ENCODE measurements at regions not wholly inside any gene's neighbourhood (a gene's known extent, or its start where the extent isn't known, plus 50 kb on each side); places are given as distances from the start of the nearest gene placed in this dataset.

DNA sequence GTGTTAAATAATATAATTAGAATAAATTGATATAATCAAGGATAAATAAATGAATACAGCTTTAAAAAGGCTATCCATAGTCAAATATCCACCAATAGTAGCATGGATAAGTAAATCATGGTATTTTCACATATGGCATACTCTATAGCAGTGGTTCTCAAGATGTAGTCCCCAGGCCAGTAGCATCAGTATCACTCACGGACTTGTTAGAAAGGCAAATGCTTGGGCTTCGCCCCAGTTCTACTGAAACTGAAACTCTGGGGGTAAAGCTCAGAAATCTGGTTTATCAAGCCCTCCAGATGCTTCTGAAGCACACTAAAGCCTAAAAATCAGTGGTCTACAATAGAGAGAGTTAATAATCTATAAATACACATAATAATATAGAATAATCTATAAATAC lies 261.6 kb upstream of the TTC14 start:
- ChIA-PET POLR2A (no interaction called here), CTCF (no interaction called here)
- Mint-ChIP-seq H3K4me1 (no peaks in the 10 kb centered on the region), H3K36me3 (no peaks in the 10 kb centered on the region), H3K27me3 (ENCODE audit: low read depth) (no peaks in the 10 kb centered on the region), H3K9me3 (no peaks in the 10 kb centered on the region), H3K27ac (no peak overlapping the region), H3K4me3 (no peak overlapping the region)
- no peak for TF ChIP-seq CREM (CRISPR knock-in tag; IDR thresholded peaks at IDR 0.05)
- TF ChIP-seq ESRRA (CRISPR knock-in tag; IDR thresholded peaks at IDR 0.05; ENCODE audit: borderline replicate concordance), result no peak
- TF ChIP-seq, protein P1, sequence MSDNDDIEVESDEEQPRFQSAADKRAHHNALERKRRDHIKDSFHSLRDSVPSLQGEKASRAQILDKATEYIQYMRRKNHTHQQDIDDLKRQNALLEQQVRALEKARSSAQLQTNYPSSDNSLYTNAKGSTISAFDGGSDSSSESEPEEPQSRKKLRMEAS (CRISPR knock-in tag; IDR thresholded peaks at IDR 0.05), result no peak
- no peak for TF ChIP-seq RORB (CRISPR knock-in tag; IDR thresholded peaks at IDR 0.05)
- DNase-seq (ENCODE audit: low spot score), result no peak
- no peak for ATAC-seq

DNA sequence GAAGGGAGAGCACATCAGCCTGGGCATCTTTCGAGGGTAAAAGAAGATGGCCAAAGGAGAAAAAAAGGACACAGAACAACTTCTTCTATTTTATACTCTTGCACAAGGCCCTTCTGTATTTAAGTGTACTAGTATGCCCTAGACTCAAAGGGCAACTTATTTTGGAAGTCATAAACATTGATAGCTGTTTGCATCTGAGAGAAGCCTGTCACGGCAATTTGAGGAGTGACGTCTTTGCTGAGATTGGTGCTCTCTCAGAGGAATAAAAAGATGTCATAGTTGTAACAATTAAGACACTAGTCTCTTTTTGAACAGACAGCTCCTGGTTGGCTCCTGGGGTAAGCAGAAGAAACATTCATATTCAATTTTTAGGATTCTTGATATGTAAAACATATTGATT lies 260.4 kb upstream of the TTC14 start:
- Mint-ChIP-seq H3K27me3 (ENCODE audit: low read depth) (no peaks in the 10 kb centered on the region), H3K9me3 (no peaks in the 10 kb centered on the region), H3K4me1 (no peaks in the 10 kb centered on the region), H3K4me3 (no peak overlapping the region), H3K36me3 (no peaks in the 10 kb centered on the region), H3K27ac (no peak overlapping the region)
- ATAC-seq (no peak), DNase-seq (ENCODE audit: low spot score) (no peak)
- ChIA-PET CTCF (no interaction called here), POLR2A (no interaction called here)
- TF ChIP-seq, protein P2, sequence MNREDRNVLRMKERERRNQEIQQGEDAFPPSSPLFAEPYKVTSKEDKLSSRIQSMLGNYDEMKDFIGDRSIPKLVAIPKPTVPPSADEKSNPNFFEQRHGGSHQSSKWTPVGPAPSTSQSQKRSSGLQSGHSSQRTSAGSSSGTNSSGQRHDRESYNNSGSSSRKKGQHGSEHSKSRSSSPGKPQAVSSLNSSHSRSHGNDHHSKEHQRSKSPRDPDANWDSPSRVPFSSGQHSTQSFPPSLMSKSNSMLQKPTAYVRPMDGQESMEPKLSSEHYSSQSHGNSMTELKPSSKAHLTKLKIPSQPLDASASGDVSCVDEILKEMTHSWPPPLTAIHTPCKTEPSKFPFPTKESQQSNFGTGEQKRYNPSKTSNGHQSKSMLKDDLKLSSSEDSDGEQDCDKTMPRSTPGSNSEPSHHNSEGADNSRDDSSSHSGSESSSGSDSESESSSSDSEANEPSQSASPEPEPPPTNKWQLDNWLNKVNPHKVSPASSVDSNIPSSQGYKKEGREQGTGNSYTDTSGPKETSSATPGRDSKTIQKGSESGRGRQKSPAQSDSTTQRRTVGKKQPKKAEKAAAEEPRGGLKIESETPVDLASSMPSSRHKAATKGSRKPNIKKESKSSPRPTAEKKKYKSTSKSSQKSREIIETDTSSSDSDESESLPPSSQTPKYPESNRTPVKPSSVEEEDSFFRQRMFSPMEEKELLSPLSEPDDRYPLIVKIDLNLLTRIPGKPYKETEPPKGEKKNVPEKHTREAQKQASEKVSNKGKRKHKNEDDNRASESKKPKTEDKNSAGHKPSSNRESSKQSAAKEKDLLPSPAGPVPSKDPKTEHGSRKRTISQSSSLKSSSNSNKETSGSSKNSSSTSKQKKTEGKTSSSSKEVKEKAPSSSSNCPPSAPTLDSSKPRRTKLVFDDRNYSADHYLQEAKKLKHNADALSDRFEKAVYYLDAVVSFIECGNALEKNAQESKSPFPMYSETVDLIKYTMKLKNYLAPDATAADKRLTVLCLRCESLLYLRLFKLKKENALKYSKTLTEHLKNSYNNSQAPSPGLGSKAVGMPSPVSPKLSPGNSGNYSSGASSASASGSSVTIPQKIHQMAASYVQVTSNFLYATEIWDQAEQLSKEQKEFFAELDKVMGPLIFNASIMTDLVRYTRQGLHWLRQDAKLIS (CRISPR knock-in tag; IDR thresholded peaks at IDR 0.05; ENCODE audit: borderline replicate concordance), result no peak
- TF ChIP-seq RELA (CRISPR knock-in tag; IDR thresholded peaks at IDR 0.05; ENCODE audit: borderline replicate concordance) (no peak), SP1 (CRISPR knock-in tag; conservative IDR thresholded peaks at IDR 0.05) (no peak), ZNF671 (CRISPR knock-in tag; IDR thresholded peaks at IDR 0.05) (no peak)
- TF ChIP-seq, protein P3, sequence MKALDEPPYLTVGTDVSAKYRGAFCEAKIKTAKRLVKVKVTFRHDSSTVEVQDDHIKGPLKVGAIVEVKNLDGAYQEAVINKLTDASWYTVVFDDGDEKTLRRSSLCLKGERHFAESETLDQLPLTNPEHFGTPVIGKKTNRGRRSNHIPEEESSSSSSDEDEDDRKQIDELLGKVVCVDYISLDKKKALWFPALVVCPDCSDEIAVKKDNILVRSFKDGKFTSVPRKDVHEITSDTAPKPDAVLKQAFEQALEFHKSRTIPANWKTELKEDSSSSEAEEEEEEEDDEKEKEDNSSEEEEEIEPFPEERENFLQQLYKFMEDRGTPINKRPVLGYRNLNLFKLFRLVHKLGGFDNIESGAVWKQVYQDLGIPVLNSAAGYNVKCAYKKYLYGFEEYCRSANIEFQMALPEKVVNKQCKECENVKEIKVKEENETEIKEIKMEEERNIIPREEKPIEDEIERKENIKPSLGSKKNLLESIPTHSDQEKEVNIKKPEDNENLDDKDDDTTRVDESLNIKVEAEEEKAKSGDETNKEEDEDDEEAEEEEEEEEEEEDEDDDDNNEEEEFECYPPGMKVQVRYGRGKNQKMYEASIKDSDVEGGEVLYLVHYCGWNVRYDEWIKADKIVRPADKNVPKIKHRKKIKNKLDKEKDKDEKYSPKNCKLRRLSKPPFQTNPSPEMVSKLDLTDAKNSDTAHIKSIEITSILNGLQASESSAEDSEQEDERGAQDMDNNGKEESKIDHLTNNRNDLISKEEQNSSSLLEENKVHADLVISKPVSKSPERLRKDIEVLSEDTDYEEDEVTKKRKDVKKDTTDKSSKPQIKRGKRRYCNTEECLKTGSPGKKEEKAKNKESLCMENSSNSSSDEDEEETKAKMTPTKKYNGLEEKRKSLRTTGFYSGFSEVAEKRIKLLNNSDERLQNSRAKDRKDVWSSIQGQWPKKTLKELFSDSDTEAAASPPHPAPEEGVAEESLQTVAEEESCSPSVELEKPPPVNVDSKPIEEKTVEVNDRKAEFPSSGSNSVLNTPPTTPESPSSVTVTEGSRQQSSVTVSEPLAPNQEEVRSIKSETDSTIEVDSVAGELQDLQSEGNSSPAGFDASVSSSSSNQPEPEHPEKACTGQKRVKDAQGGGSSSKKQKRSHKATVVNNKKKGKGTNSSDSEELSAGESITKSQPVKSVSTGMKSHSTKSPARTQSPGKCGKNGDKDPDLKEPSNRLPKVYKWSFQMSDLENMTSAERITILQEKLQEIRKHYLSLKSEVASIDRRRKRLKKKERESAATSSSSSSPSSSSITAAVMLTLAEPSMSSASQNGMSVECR (CRISPR knock-in tag; IDR thresholded peaks at IDR 0.05; ENCODE audit: borderline replicate concordance), result no peak
- TF ChIP-seq, protein P4, sequence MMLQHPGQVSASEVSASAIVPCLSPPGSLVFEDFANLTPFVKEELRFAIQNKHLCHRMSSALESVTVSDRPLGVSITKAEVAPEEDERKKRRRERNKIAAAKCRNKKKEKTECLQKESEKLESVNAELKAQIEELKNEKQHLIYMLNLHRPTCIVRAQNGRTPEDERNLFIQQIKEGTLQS (CRISPR knock-in tag; conservative IDR thresholded peaks at IDR 0.05), result no peak

DNA sequence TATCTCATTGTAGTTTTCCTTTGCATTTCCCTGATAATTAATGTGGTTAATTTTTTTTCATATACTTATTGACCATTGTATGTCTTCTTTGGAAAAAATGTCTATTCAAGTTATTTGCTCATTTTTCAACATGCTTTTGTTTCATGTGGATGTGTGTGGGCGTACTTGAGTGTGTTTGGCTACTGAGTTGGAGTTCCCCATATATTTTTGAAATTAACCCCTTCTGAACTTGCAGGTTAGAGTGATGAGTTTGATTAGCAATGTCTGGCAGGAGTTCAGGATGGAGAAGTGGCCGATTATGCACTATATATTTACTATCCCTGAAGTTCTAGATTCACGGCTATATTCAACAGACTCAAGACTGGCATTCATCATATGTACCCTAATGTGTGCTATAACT lies 250.4 kb upstream of the TTC14 start:
- no peak for DNase-seq (ENCODE audit: low spot score)
- ChIA-PET CTCF (no interaction called here), POLR2A (no interaction called here)
- H3K27me3 Mint-ChIP-seq (ENCODE audit: low read depth), result no peaks in the 10 kb centered on the region
- no peaks in the 10 kb centered on the region for H3K36me3 Mint-ChIP-seq
- TF ChIP-seq SOX15 (CRISPR knock-in tag; IDR thresholded peaks at IDR 0.05) (no peak), TCF7 (CRISPR knock-in tag; IDR thresholded peaks at IDR 0.05; ENCODE audit: low read depth) (no peak), GRHL2 (CRISPR knock-in tag; IDR thresholded peaks at IDR 0.05; ENCODE audit: insufficient replicate concordance, severe bottlenecking) (no peak), NR1H2 (CRISPR knock-in tag; IDR thresholded peaks at IDR 0.05) (no peak)
- TF ChIP-seq, protein P5, sequence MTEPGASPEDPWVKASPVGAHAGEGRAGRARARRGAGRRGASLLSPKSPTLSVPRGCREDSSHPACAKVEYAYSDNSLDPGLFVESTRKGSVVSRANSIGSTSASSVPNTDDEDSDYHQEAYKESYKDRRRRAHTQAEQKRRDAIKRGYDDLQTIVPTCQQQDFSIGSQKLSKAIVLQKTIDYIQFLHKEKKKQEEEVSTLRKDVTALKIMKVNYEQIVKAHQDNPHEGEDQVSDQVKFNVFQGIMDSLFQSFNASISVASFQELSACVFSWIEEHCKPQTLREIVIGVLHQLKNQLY (CRISPR knock-in tag; IDR thresholded peaks at IDR 0.05), result no peak
- TF ChIP-seq, protein P6, sequence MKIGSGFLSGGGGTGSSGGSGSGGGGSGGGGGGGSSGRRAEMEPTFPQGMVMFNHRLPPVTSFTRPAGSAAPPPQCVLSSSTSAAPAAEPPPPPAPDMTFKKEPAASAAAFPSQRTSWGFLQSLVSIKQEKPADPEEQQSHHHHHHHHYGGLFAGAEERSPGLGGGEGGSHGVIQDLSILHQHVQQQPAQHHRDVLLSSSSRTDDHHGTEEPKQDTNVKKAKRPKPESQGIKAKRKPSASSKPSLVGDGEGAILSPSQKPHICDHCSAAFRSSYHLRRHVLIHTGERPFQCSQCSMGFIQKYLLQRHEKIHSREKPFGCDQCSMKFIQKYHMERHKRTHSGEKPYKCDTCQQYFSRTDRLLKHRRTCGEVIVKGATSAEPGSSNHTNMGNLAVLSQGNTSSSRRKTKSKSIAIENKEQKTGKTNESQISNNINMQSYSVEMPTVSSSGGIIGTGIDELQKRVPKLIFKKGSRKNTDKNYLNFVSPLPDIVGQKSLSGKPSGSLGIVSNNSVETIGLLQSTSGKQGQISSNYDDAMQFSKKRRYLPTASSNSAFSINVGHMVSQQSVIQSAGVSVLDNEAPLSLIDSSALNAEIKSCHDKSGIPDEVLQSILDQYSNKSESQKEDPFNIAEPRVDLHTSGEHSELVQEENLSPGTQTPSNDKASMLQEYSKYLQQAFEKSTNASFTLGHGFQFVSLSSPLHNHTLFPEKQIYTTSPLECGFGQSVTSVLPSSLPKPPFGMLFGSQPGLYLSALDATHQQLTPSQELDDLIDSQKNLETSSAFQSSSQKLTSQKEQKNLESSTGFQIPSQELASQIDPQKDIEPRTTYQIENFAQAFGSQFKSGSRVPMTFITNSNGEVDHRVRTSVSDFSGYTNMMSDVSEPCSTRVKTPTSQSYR (CRISPR knock-in tag; IDR thresholded peaks at IDR 0.05), result no peak
- TF ChIP-seq, protein P7, sequence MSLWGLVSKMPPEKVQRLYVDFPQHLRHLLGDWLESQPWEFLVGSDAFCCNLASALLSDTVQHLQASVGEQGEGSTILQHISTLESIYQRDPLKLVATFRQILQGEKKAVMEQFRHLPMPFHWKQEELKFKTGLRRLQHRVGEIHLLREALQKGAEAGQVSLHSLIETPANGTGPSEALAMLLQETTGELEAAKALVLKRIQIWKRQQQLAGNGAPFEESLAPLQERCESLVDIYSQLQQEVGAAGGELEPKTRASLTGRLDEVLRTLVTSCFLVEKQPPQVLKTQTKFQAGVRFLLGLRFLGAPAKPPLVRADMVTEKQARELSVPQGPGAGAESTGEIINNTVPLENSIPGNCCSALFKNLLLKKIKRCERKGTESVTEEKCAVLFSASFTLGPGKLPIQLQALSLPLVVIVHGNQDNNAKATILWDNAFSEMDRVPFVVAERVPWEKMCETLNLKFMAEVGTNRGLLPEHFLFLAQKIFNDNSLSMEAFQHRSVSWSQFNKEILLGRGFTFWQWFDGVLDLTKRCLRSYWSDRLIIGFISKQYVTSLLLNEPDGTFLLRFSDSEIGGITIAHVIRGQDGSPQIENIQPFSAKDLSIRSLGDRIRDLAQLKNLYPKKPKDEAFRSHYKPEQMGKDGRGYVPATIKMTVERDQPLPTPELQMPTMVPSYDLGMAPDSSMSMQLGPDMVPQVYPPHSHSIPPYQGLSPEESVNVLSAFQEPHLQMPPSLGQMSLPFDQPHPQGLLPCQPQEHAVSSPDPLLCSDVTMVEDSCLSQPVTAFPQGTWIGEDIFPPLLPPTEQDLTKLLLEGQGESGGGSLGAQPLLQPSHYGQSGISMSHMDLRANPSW (CRISPR knock-in tag; conservative IDR thresholded peaks at IDR 0.05; ENCODE audit: low read depth), result no peak
- H3K27ac Mint-ChIP-seq, result no peak overlapping the region
- H3K4me1 Mint-ChIP-seq, result peaks cover 7% of the 10 kb centered on the region
- H3K9me3 Mint-ChIP-seq, result no peaks in the 10 kb centered on the region
- no peak for ATAC-seq
- H3K4me3 Mint-ChIP-seq, result no peak overlapping the region

Measured in WTC11 (cell line).